HG02938 (cell line): ENCODE measurements at regions not wholly inside any gene's neighbourhood (a gene's known extent, or its start where the extent isn't known, plus 50 kb on each side); places are given as distances from the start of the nearest gene placed in this dataset.

ENCODE experiments used
- ATAC-seq: cut with Tn5 transposase; IDR thresholded peaks from one replicate; pipeline ENCODE4 v1.9.1; 2021; ENCODE audit warnings: mild to moderate bottlenecking, moderate library complexity; ENCODE audit not compliant: unreplicated experiment

- ATAC-seq: peak; percentile 95
These were observed 129.8 kb downstream of the SATB1 start for GRCh38 chr3:18295171-18295920.

GRCh38 chr3:18290157-18290556 lies 135.0 kb downstream of the SATB1 start:
- no peak for ATAC-seq

- ATAC-seq: no peak
These were observed 136.9 kb downstream of the SATB1 start for GRCh38 chr3:18288243-18288642.

GRCh38 chr3:18284716-18285115 lies 140.4 kb downstream of the SATB1 start:
- ATAC-seq: no peak

- no peak for ATAC-seq
These were observed 141.5 kb downstream of the SATB1 start for GRCh38 chr3:18283680-18284079.

- ATAC-seq: no peak
These were observed 142.6 kb downstream of the SATB1 start for GRCh38 chr3:18282507-18282906.

GRCh38 chr3:18279226-18279737 lies 145.9 kb downstream of the SATB1 start:
- ATAC-seq: no peak

GRCh38 chr3:18264853-18265252 lies 160.3 kb downstream of the SATB1 start:
- no peak for ATAC-seq

GRCh38 chr3:18264361-18264760 lies 160.8 kb downstream of the SATB1 start:
- ATAC-seq: no peak

- ATAC-seq: peak; percentile 72
These were observed 166.6 kb downstream of the SATB1 start for GRCh38 chr3:18258492-18258891.

GRCh38 chr3:18252578-18252977 lies 172.6 kb downstream of the SATB1 start:
- no peak for ATAC-seq

GRCh38 chr3:18250991-18251390 lies 174.1 kb downstream of the SATB1 start:
- no peak for ATAC-seq

- no peak for ATAC-seq
These were observed 176.0 kb downstream of the SATB1 start for GRCh38 chr3:18249126-18249525.

GRCh38 chr3:18247776-18248310 lies 177.3 kb downstream of the SATB1 start:
- ATAC-seq: no peak

GRCh38 chr3:18247139-18247695 lies 177.9 kb downstream of the SATB1 start:
- ATAC-seq: no peak

- ATAC-seq: no peak
These were observed 178.6 kb downstream of the SATB1 start for GRCh38 chr3:18246336-18247060.

GRCh38 chr3:18245721-18246120 lies 179.4 kb downstream of the SATB1 start:
- ATAC-seq: peak; percentile 68

GRCh38 chr3:18241837-18242236 lies 183.3 kb downstream of the SATB1 start:
- no peak for ATAC-seq

GRCh38 chr3:18239674-18240073 lies 185.5 kb downstream of the SATB1 start:
- no peak for ATAC-seq

GRCh38 chr3:18238746-18239331 lies 186.3 kb downstream of the SATB1 start:
- ATAC-seq: no peak

GRCh38 chr3:18238332-18238731 lies 186.8 kb downstream of the SATB1 start:
- ATAC-seq: no peak
